ENCODE measurements at regions not wholly inside any gene's neighbourhood (a gene's known extent, or its start where the extent isn't known, plus 50 kb on each side); places are given as distances from the start of the nearest gene placed in this dataset.

- H3K4me3 ChIP-seq (ENCODE audit: low read length) = no peak overlapping the region
- TF ChIP-seq CTCF (conservative IDR thresholded peaks at IDR 0.05; ENCODE audit: low read depth, low read length) = no peak
- no peak for DNase-seq (ENCODE audit: low read depth)
Observed at GRCh38 chr7:116097365-116098009, 66.9 kb upstream of the TFEC start.

GRCh38 chr7:116098175-116098574, 67.6 kb upstream of the TFEC start:
- TF ChIP-seq CTCF (conservative IDR thresholded peaks at IDR 0.05; ENCODE audit: low read depth, low read length) = no peak
- DNase-seq (ENCODE audit: low read depth) = no peak
- no peak overlapping the region for H3K4me3 ChIP-seq (ENCODE audit: low read length)

GRCh38 chr7:116100626-116101025, 70.1 kb upstream of the TFEC start:
- TF ChIP-seq CTCF (conservative IDR thresholded peaks at IDR 0.05; ENCODE audit: low read depth, low read length) = no peak
- no peak overlapping the region for H3K4me3 ChIP-seq (ENCODE audit: low read length)
- no peak for DNase-seq (ENCODE audit: low read depth)

- TF ChIP-seq CTCF (conservative IDR thresholded peaks at IDR 0.05; ENCODE audit: low read depth, low read length) = no peak
- DNase-seq (ENCODE audit: low read depth) = no peak
- no peak overlapping the region for H3K4me3 ChIP-seq (ENCODE audit: low read length)
Observed at GRCh38 chr7:116101704-116102103, 71.1 kb upstream of the TFEC start.

GRCh38 chr7:116111475-116111874, 80.9 kb upstream of the TFEC start:
- DNase-seq (ENCODE audit: low read depth) = no peak
- no peak for TF ChIP-seq CTCF (conservative IDR thresholded peaks at IDR 0.05; ENCODE audit: low read depth, low read length)
- H3K4me3 ChIP-seq (ENCODE audit: low read length) = no peak overlapping the region

- H3K4me3 ChIP-seq (ENCODE audit: low read length) = no peak overlapping the region
- no peak for TF ChIP-seq CTCF (conservative IDR thresholded peaks at IDR 0.05; ENCODE audit: low read depth, low read length)
- DNase-seq (ENCODE audit: low read depth) = no peak
Observed at GRCh38 chr7:116113310-116113709, 82.7 kb upstream of the TFEC start.

- TF ChIP-seq CTCF (conservative IDR thresholded peaks at IDR 0.05; ENCODE audit: low read depth, low read length) = no peak
- H3K4me3 ChIP-seq (ENCODE audit: low read length) = no peak overlapping the region
- DNase-seq (ENCODE audit: low read depth) = no peak
Observed at GRCh38 chr7:116120839-116121238, 89.5 kb upstream of the TES start.

Measured in retinal pigment epithelial cell (primary cell).